SW480 (cell line): ENCODE measurements at regions not wholly inside any gene's neighbourhood (a gene's known extent, or its start where the extent isn't known, plus 50 kb on each side); places are given as distances from the start of the nearest gene placed in this dataset.
"Not testable (repeated sequence)": the region's sequence is repeated elsewhere in the genome, so short reads cannot be mapped to it uniquely, and the experiment has no call there.

Experiments used
- DNase-seq: peaks from one replicate; pipeline ENCODE4 v3.0.0-alpha.2; 2016; ENCODE audit warnings: low spot score

DNA sequence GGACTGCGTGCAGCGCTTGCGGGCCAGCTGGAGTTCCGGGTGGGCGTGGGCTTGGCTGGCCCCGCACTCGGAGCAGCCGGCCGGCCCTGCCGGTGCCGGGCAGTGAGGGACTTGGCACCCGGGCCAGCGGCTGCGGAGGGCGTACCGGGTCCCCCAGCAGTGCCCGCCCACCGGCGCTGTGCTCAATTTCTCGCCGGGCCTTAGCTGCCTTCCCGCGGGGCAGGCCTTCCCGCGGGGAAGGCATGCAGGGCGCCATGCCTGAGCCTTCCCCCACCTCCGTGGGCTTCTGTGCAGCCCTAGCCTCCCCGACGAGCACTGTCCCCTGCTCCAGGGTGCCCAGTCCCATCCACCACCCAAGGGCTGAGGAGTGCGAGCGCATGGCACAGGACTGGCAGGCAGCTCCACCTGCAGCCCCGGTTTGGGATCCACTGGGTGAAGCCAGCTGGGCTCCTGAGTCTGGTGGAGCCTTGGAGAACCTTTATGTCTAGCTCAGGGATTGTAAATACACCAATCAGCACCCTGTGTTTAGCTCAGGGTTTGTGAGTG lies 975.0 kb upstream of the NRXN1 start:
- DNase-seq: not testable (repeated sequence)

DNA sequence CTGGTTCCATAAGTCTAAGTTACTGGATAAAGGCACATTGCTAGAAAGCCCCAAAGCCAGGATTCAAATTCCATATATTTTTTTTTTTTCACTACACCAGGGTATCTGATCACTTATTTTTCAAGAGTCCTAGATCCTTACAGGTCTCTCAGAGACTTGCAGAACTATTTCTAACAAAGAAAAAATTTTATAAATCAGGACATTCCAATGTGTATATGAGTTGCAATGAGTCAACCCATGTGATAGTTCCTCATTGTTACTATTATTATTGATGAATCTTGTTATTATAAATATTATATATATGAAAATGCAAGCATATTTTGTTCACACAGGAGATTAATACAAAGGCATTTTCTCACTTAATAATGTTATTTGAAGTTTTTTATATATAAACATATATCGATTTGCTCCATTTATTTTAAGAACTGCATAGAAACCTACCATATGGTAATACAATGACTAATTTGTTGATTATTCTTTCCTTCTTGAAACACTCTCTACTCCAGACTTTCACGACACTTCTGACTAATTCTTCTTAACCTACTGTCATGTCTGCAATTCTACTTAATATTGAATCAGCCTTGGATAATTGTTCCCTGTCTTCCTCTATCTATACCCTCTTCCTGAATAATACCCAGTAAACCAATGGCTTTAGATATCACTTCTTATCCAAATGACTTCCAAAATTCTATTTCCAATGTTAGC lies 968.4 kb upstream of the NRXN1 start:
- no peak for DNase-seq

- no peak for DNase-seq
Measured at GRCh38 chr2:51998890-51999289, 967.0 kb upstream of the NRXN1 start.

- DNase-seq: no peak
Measured at GRCh38 chr2:51997571-51997970, 965.6 kb upstream of the NRXN1 start.

GRCh38 chr2:51995293-51995692 lies 963.4 kb upstream of the NRXN1 start:
- DNase-seq: no peak

DNA sequence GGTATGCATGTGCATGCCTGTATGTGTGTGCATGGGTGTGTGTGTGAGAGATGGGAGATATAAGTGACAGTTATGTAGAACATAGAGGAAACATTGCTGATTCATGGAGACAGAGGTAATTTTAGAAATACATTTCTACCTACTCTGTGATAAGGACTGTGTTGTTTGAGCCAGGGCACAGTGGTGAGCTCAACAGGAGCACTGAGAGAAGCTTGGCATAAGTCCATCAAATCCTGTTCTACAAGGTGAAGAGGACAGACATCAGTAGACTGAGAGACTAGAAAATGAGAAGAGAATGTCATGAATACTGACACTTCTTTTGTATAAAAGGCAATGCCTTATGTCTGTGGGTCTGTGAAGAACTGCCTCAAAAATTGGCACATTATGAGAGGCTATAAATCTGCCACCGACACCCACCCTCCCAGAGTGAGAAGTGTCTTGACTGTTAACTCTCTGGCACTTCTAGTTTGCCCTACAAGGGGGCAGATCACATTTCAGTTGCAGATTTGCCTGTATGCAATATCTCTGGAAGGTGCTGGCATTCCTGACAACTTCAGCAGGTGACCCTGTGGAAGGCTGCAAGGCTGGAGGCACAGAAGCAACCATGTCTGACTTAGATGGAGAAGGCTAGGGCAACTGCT lies 962.3 kb upstream of the NRXN1 start:
- DNase-seq: no peak

GRCh38 chr2:51990684-51991083 lies 958.8 kb upstream of the NRXN1 start:
- DNase-seq: no peak

DNA sequence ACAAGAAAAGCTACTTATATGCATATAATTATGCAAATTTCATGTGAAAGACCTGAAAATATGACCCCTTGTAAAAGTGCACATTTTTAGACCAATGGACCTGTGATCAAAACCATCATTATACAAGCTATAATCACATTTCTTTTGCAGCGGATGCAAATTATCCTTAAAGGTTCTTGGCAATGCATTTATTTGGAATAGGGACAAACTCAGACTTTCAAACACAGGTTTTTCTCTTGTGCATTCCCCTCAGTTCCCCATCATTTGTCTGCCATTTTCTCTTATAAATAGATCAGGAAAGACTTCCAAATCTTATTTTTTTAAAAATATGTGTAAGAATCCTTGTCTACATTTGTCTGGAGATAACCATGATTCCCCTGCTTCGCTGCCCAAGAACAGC lies 954.2 kb upstream of the NRXN1 start:
- DNase-seq: no peak

DNA sequence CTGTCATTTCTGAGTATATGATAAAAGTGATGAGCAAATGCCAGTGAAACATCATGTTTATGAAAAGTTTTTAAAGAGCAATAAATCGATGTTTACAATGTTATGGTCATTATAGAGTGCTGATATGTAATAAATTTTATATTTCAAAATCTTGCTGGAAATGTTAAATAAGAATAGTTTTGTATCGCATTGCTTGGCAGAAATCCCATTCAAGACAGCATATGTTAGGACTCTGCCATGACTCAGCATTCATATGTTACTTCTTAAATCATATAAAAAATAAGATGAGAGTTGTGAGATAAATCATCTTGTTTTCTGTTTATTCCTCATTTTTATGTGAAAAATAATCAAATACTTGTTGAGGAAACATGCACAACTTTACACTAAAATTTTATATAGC lies 949.9 kb upstream of the NRXN1 start:
- DNase-seq: no peak

DNA sequence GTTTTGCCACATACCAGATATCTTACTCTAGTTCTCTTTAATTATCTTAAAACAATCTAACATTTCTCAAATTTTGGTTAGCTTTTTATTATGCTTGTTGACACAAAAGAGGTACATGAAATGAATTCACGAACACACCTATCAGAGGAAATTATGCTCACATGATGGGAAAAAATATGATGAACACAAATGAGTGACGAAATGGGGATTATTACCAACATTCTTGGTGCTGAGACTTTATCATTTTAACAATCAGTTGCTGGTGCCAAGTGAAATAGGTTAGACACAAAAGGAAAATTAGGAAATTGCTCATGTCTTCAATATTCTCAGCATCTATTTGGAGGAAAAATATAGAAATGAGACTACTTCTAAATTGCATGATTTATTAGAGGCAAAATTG lies 944.7 kb upstream of the NRXN1 start:
- no peak for DNase-seq

- DNase-seq: no peak
Measured at GRCh38 chr2:51971136-51971535, 939.2 kb upstream of the NRXN1 start.

GRCh38 chr2:51969347-51969746 lies 937.4 kb upstream of the NRXN1 start:
- no peak for DNase-seq

GRCh38 chr2:51960841-51961335 lies 929.0 kb upstream of the NRXN1 start:
- DNase-seq: no peak

GRCh38 chr2:51960281-51960680 lies 928.3 kb upstream of the NRXN1 start:
- no peak for DNase-seq

GRCh38 chr2:51959696-51960095 lies 927.8 kb upstream of the NRXN1 start:
- no peak for DNase-seq

DNA sequence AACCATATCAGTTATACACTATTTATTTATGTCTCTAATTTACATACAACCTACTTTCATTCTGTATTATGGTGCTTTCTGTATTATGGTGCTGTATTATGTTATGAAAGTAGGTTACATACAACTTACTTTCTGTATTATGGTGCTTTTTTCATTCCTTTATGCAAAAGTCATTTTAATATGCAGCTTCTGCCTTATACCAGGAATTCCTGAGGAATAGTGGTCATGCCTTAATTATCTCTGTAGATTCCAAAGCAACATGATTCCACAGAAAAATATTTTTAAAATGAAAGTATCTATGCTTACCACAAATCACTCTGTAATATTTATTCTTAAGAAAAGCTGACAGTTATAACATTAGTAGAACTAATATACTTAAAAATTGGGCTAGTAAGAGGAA lies 922.0 kb upstream of the NRXN1 start:
- DNase-seq: no peak

DNA sequence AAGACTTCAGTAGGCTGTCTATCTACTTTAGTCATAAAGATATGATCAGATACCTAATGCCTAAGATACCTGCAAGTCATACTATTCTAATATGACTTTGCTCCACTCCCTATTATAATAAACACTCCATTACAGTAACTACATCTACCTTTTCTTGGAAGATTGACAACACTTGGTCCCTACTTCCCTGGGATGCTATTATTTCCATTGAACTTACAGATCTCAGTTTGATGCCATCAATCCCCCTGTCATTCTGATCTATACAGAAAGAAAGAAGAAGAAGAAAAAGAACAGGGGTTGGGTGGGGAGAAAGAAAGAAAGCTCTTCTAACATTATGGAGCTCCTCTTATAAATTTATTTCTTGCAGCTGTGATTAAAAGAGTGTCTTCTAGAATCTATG lies 889.1 kb upstream of the NRXN1 start:
- DNase-seq: no peak

DNA sequence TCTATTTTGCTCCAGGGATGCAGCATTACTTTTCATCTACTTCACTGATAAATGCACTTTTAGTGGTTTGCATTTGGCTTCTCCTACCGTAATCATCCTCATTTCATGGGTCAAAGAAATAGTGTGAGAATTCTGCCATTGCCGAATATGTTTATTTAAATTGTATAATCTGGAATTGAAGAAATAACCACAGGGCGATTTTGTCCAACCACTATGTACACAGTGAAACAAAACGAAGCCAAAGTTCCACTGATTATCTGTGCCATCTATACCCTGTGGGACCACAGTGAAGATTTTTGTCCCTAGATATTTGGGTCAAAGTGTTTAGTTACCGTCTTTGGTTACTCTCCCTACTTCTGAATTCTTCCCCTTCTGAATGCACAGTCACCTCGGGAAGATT lies 888.6 kb upstream of the NRXN1 start:
- DNase-seq: no peak

DNA sequence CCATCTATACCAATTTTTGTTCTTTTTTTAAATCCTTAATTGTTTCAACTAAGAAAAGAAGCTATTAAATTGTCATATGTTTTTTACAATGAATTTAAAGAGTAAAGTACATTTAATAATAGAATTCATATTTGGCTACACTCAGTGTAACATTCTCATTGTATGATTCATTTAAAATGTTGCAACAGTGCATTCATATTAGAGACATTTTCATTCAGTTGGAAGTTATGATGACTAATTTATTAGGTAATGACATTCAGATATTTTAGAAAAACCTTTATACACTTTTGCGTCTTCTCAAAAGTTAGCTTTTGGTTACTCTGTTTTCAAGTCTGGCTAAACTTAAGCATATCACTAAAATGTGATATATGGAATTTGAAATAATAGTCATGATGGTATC lies 887.5 kb upstream of the NRXN1 start:
- DNase-seq: no peak

DNA sequence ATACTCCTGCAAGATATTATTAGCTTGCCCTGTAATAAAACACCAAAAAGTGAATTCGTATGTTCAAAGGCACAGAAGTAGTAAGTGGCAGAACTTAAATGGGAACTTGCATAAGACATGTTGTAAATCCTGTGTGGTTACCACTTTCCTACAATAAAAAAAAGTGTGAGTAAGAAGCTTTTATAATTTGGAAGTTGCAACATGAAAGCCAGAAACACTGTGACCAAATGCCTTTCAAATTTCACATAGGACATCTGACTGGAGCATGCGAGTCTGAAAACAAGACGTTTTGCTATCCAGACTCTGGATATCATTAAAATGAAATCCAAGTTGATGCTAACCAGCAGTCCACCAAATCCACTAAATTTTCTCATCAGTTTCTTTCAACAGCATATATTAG lies 886.2 kb upstream of the NRXN1 start:
- DNase-seq: no peak

DNA sequence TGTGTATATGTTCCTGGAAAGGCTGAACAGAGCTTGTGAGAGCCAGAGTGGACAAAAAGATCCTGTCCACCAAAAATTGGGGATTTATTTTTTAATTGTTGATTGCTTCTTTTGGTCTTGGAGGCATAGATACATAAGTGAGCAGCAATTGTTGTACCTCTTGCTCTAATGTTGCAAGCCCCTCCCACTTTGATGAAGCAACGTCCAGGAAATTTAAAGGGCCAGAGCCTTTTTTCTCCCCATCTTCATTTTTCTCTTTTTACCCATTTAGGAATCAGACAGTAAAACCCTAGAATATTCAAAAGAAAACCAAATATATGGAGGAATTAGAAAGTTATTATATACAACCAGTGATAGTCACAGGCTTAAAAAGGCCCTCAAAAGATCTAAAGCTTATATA lies 871.8 kb upstream of the NRXN1 start:
- no peak for DNase-seq

DNA sequence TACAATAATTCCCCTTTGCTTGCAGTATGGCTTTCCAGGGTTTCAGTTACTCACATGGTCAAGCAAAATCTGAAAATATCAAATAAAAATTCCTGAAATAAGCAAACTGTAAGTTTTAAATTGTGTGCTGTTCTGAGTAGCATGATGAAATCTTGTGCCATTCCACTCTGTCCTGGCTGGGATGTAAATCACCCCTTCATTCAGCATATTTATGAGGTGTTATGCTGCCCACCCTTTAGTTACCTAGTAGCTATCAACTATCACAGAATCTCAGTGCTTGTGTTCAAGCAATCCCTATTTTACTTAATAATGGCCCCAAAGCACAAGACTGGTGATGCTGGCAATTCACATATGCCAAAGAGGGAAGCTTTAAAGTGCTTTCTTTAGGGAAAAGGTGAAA lies 867.7 kb upstream of the NRXN1 start:
- no peak for DNase-seq

DNA sequence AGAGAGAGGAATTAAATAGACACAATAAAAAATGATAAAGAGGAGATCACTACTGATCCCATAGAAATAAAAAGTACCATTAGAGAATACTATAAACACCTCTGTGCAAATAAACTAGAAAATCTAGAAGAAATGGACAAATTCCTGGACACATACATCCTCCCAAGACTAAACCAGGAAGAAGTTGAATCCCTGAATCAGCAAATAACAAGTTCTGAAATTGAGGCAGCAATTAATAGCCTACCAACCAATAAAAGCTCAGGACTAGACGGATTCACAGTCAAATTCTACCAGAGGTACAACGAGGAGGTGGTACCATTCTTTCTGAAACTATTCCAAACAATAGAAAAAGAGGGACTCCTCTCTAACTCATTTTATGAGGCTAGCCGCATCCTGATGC lies 862.7 kb upstream of the NRXN1 start:
- not testable (repeated sequence) for DNase-seq

- DNase-seq: no peak
Measured at GRCh38 chr2:51888120-51888519, 856.2 kb upstream of the NRXN1 start.
